IMR-90 (cell line): ENCODE measurements at regions not wholly inside any gene's neighbourhood (a gene's known extent, or its start where the extent isn't known, plus 50 kb on each side); places are given as distances from the start of the nearest gene placed in this dataset.

Source experiments
- ATAC-seq: fragments of 200-7000 bp; cut with Tn5 transposase; 2 replicates; pipeline ENCODE4 v1.9.1; 2020; ENCODE audit warnings: low read depth, mild to moderate bottlenecking, moderate library complexity
- BruUV-seq: library from RNA; stranded (reverse); fragments of 400-500 nt; replicated peaks from 2 replicates; lab custom pipeline; 2021; lab: Mats Ljungman, UMichigan
- CTCF ChIA-PET: fragments of 300-600 bp; formaldehyde crosslinking; extraction: SDS; loops from one replicate; lab custom pipeline; 2021; ENCODE audit warnings: antibody characterized with exemption; lab: Yijun Ruan, JAX
- POLR2A ChIA-PET: fragments of 300-600 bp; sonication (Branson Sonifier 250); formaldehyde crosslinking; loops from one replicate; lab custom pipeline; 2022; ENCODE audit warnings: antibody characterized with exemption; ENCODE audit not compliant: unreplicated experiment; lab: Charles Lee
- DNase-seq: peaks from one replicate; pipeline ENCODE4 v3.0.0; 2013
- H2AFZ ChIP-seq: replicated peaks from 2 replicates; pipeline ENCODE3; 2013; ENCODE audit warnings: low read length, mild to moderate bottlenecking; ENCODE audit not compliant: poor library complexity
- H2AK5ac ChIP-seq: 2 replicates; pipeline ENCODE4 v1.6.1; 2013; ENCODE audit warnings: low read depth, low read length, inconsistent platforms
- H2AK9ac ChIP-seq: replicated peaks from 2 replicates; pipeline ENCODE3; 2013; ENCODE audit warnings: mild to moderate bottlenecking, low read depth, low read length, moderate library complexity; ENCODE audit not compliant: poor library complexity
- H2BK120ac ChIP-seq: 2 replicates; pipeline ENCODE4 v1.6.1; 2013; ENCODE audit warnings: low read depth, low read length, inconsistent platforms
- H2BK15ac ChIP-seq: 3 replicates; pipeline ENCODE4 v1.6.1; 2013; ENCODE audit warnings: low read depth, low read length, inconsistent platforms
- H2BK20ac ChIP-seq: 2 replicates; pipeline ENCODE4 v1.6.1; 2013; ENCODE audit warnings: low read depth, mild to moderate bottlenecking, inconsistent platforms, low read length, moderate library complexity
- H2BK5ac ChIP-seq: 2 replicates; pipeline ENCODE4 v1.6.1; 2013; ENCODE audit warnings: mild to moderate bottlenecking, low read depth, low read length, inconsistent platforms; ENCODE audit not compliant: poor library complexity, severe bottlenecking
- H3K14ac ChIP-seq: replicated peaks from 2 replicates; pipeline ENCODE4 v1.6.1; 2013; ENCODE audit warnings: low read depth, low read length, inconsistent platforms
- H3K18ac ChIP-seq: 2 replicates; pipeline ENCODE4 v1.6.1; 2013; ENCODE audit warnings: low read depth, low read length, control low read depth
- H3K23ac ChIP-seq: 2 replicates; pipeline ENCODE4 v1.6.1; 2013; ENCODE audit warnings: low read depth, low read length, inconsistent platforms
- H3K27ac ChIP-seq: 2 replicates; pipeline ENCODE4 v1.5.1; 2013; ENCODE audit warnings: mild to moderate bottlenecking, control low read depth, low read length; ENCODE audit not compliant: insufficient read depth
- H3K27me3 ChIP-seq: 2 replicates; pipeline ENCODE4 v1.6.1; 2013; ENCODE audit warnings: low read length; ENCODE audit not compliant: control insufficient read depth, insufficient read depth
- H3K36me3 ChIP-seq: 2 replicates; pipeline ENCODE4 v1.6.1; 2013; ENCODE audit warnings: low read length, mixed read lengths; ENCODE audit not compliant: control insufficient read depth, insufficient read depth
- H3K4ac ChIP-seq: 2 replicates; pipeline ENCODE4 v1.6.1; 2013; ENCODE audit warnings: low read depth, low read length, inconsistent platforms
- H3K4me1 ChIP-seq: 2 replicates; pipeline ENCODE4 v1.6.1; 2013; ENCODE audit warnings: low read length, mixed read lengths; ENCODE audit not compliant: control insufficient read depth, insufficient read depth
- H3K4me2 ChIP-seq: 2 replicates; pipeline ENCODE4 v1.6.1; 2013; ENCODE audit warnings: low read depth, mild to moderate bottlenecking, control low read depth, low read length, moderate library complexity
- H3K4me3 ChIP-seq: 2 replicates; pipeline ENCODE4 v1.5.1; 2013; ENCODE audit warnings: low read depth, mild to moderate bottlenecking, control low read depth, low read length, moderate library complexity; ENCODE audit not compliant: insufficient read depth
- H3K56ac ChIP-seq: 2 replicates; pipeline ENCODE4 v1.6.1; 2013; ENCODE audit warnings: low read length, inconsistent platforms; ENCODE audit not compliant: insufficient read depth; ENCODE audit errors: extremely low read depth
- H3K79me1 ChIP-seq, 2 experiments: 2 replicates each; pipeline ENCODE4 v1.6.1; 2013; ENCODE audit warnings: low read length in 2 of 2, inconsistent platforms in 1 of 2, low read depth in 1 of 2
- H3K9ac ChIP-seq: 2 replicates; pipeline ENCODE4 v1.6.1; 2013; ENCODE audit warnings: low read depth, low read length, control low read depth
- H3K9me1 ChIP-seq: 2 replicates; pipeline ENCODE4 v1.6.1; 2013; ENCODE audit warnings: low read length, inconsistent platforms; ENCODE audit not compliant: insufficient read depth
- H3K9me3 ChIP-seq: 2 replicates; pipeline ENCODE4 v1.6.1; 2013; ENCODE audit warnings: low read length; ENCODE audit not compliant: control insufficient read depth, insufficient read depth
- H4K20me1 ChIP-seq: 2 replicates; pipeline ENCODE4 v1.6.1; 2013; ENCODE audit warnings: low read length, inconsistent platforms; ENCODE audit not compliant: insufficient read depth
- H4K5ac ChIP-seq: 2 replicates; pipeline ENCODE4 v1.6.1; 2013; ENCODE audit warnings: mild to moderate bottlenecking, low read depth, low read length, control low read depth
- H4K8ac ChIP-seq, 2 experiments: 2 replicates each; pipeline ENCODE4 v1.6.1; 2013; ENCODE audit warnings: low read depth in 2 of 2, low read length in 2 of 2, control low read depth in 1 of 2, inconsistent platforms in 1 of 2
- H4K91ac ChIP-seq: 2 replicates; pipeline ENCODE4 v1.6.1; 2013; ENCODE audit warnings: low read depth, low read length, inconsistent platforms; ENCODE audit not compliant: insufficient read depth
- BHLHE40 ChIP-seq: fragments of 150-350 bp; IDR thresholded peaks from 2 replicates; pipeline ENCODE4 v1.6.1; 2016; ENCODE audit warnings: mild to moderate bottlenecking, low read depth, low read length
- CEBPB ChIP-seq: IDR thresholded peaks from 2 replicates; pipeline ENCODE4 v1.6.1; 2012; ENCODE audit warnings: low read depth, low read length, improper control_type of control experiment
- CHD1 ChIP-seq: IDR thresholded peaks from 2 replicates; pipeline ENCODE4 v1.6.1; 2012; ENCODE audit warnings: low read depth, low read length, improper control_type of control experiment
- FOS ChIP-seq: fragments of 150-350 bp; IDR thresholded peaks from 2 replicates; pipeline ENCODE4 v1.6.1; 2016; ENCODE audit warnings: low read depth, low read length
- MAFK ChIP-seq: IDR thresholded peaks from 2 replicates; pipeline ENCODE4 v1.6.1; 2012; ENCODE audit warnings: low read depth, low read length, improper control_type of control experiment
- MAZ ChIP-seq: IDR thresholded peaks from 2 replicates; pipeline ENCODE4 v1.6.1; 2012; ENCODE audit warnings: low read depth, mild to moderate bottlenecking, low read length, improper control_type of control experiment, moderate library complexity, borderline replicate concordance
- MXI1 ChIP-seq: IDR thresholded peaks from 2 replicates; pipeline ENCODE4 v1.6.1; 2012; ENCODE audit warnings: low read depth, mild to moderate bottlenecking, low read length, moderate library complexity, borderline replicate concordance
- NFE2L2 ChIP-seq: fragments of 150-350 bp; IDR thresholded peaks from 2 replicates; pipeline ENCODE4 v1.6.1; 2016; ENCODE audit warnings: low read depth, mild to moderate bottlenecking, low read length
- POLR2A ChIP-seq: IDR thresholded peaks from 2 replicates; pipeline ENCODE4 v1.6.1; 2012; ENCODE audit warnings: mild to moderate bottlenecking, low read depth, low read length
- RAD21 ChIP-seq: IDR thresholded peaks from 2 replicates; pipeline ENCODE4 v1.6.1; 2012; ENCODE audit warnings: low read length, improper control_type of control experiment
- RCOR1 ChIP-seq: IDR thresholded peaks from 2 replicates; pipeline ENCODE4 v1.6.1; 2012; ENCODE audit warnings: mild to moderate bottlenecking, low read length, improper control_type of control experiment; ENCODE audit not compliant: insufficient replicate concordance
- RFX5 ChIP-seq: IDR thresholded peaks from 2 replicates; pipeline ENCODE4 v1.8.0; 2012; ENCODE audit warnings: low read depth, mild to moderate bottlenecking, low read length, moderate library complexity
- SMC3 ChIP-seq: fragments of 150-350 bp; IDR thresholded peaks from 2 replicates; pipeline ENCODE4 v1.6.1; 2016; ENCODE audit warnings: low read depth, mild to moderate bottlenecking, antibody characterized with exemption, low read length, moderate library complexity
- dilution Hi-C: fragments of 300-500 bp; cut with HindIII; formaldehyde crosslinking; loops from one replicate; pipeline ENCODE4 v1.14.3; 2018; ENCODE audit warnings: low sequenced_read_pairs; ENCODE audit not compliant: unreplicated experiment
- in situ Hi-C: fragments of 300-500 bp; cut with MboI; formaldehyde crosslinking; loops from 3 replicates; pipeline ENCODE4 v1.14.3; 2019; ENCODE audit warnings: low sequenced_read_pairs, inconsistent platforms, mixed read lengths
- intact Hi-C: fragments of 100-400 bp; cut with micrococcal nuclease; formaldehyde crosslinking; loops from 2 replicates; pipeline ENCODE4 v1.10.0; 2022
- TF ChIP-seq, protein P1 (sequence below): conservative IDR thresholded peaks from 2 replicates; pipeline ENCODE4 v1.5.1; 2012; ENCODE audit warnings: mild to moderate bottlenecking, low read depth, low read length, improper control_type of control experiment
- TF ChIP-seq, protein P2 (sequence below): fragments of 150-350 bp; IDR thresholded peaks from 2 replicates; pipeline ENCODE4 v1.6.1; 2016; ENCODE audit warnings: low read depth, mild to moderate bottlenecking, low read length, moderate library complexity, borderline replicate concordance
- TF ChIP-seq, protein P3 (sequence below): fragments of 150-350 bp; IDR thresholded peaks from 2 replicates; pipeline ENCODE4 v1.6.1; 2017; ENCODE audit warnings: mild to moderate bottlenecking, antibody characterized with exemption, low read length, low read depth

DNA sequence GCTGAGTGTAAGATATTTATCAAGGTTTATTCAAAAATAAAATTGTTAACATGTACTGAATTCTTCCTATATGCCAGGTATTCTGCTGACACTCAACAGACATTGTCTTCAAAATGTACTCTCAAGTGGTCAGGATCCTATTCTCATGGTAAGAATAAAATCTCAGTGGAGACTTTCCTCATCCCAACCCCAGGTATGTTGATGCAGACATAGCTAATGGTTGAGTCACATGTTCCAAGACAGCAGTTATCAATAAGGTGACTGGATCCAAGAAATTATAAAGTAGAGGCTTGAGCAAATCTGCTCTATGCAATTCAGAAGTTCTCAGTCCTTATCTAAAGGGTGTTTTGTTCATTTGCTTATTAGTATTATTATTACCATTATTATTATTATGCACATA, 115.2 kb upstream of the GABRA2 start:
- intact Hi-C loops (no loop called here), in situ Hi-C loops (no loop called here)
- CTCF ChIA-PET = no interaction called here

More for the DNA sequence above, 115.2 kb upstream of the GABRA2 start:
- H2AK5ac ChIP-seq = no peak overlapping the region
- H3K4me3 ChIP-seq = no peak overlapping the region
- no peak for ATAC-seq
- no peak overlapping the region for H3K4ac ChIP-seq
- no peak overlapping the region for H2AK9ac ChIP-seq
- H2AFZ ChIP-seq = no peak overlapping the region
- H3K36me3 ChIP-seq = no peaks in the 10 kb centered on the region
- H3K27ac ChIP-seq = no peak overlapping the region
- dilution Hi-C loops = no loop called here
- H4K20me1 ChIP-seq = no peaks in the 10 kb centered on the region
- no peaks in the 10 kb centered on the region for H3K79me1 ChIP-seq
- no peaks in the 10 kb centered on the region for H3K27me3 ChIP-seq
- H2BK15ac ChIP-seq = no peak overlapping the region
- H2BK5ac ChIP-seq = no peak overlapping the region
- H3K9ac ChIP-seq = no peak overlapping the region
- no peaks in the 10 kb centered on the region for H3K9me3 ChIP-seq
- H3K23ac ChIP-seq = no peak overlapping the region
- no peaks in the 10 kb centered on the region for H3K9me1 ChIP-seq
- BruUV-seq = no TSS peak
- H3K56ac ChIP-seq = no peak overlapping the region
- no peak overlapping the region for H2BK120ac ChIP-seq
- H3K18ac ChIP-seq = no peak overlapping the region
- TF ChIP-seq CHD1 = no peak
- no peak for TF ChIP-seq RFX5
- TF ChIP-seq, protein P1, sequence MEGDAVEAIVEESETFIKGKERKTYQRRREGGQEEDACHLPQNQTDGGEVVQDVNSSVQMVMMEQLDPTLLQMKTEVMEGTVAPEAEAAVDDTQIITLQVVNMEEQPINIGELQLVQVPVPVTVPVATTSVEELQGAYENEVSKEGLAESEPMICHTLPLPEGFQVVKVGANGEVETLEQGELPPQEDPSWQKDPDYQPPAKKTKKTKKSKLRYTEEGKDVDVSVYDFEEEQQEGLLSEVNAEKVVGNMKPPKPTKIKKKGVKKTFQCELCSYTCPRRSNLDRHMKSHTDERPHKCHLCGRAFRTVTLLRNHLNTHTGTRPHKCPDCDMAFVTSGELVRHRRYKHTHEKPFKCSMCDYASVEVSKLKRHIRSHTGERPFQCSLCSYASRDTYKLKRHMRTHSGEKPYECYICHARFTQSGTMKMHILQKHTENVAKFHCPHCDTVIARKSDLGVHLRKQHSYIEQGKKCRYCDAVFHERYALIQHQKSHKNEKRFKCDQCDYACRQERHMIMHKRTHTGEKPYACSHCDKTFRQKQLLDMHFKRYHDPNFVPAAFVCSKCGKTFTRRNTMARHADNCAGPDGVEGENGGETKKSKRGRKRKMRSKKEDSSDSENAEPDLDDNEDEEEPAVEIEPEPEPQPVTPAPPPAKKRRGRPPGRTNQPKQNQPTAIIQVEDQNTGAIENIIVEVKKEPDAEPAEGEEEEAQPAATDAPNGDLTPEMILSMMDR = no peak
- TF ChIP-seq CEBPB = no peak
- TF ChIP-seq NFE2L2 = no peak
- no peak for TF ChIP-seq MAFK
- TF ChIP-seq BHLHE40 = no peak
- no peak for TF ChIP-seq POLR2A
- no peak for TF ChIP-seq SMC3
- no peak for TF ChIP-seq MXI1
- TF ChIP-seq, protein P2, sequence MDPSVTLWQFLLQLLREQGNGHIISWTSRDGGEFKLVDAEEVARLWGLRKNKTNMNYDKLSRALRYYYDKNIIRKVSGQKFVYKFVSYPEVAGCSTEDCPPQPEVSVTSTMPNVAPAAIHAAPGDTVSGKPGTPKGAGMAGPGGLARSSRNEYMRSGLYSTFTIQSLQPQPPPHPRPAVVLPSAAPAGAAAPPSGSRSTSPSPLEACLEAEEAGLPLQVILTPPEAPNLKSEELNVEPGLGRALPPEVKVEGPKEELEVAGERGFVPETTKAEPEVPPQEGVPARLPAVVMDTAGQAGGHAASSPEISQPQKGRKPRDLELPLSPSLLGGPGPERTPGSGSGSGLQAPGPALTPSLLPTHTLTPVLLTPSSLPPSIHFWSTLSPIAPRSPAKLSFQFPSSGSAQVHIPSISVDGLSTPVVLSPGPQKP = no peak
- no peak for TF ChIP-seq FOS
- no peak for TF ChIP-seq MAZ
- TF ChIP-seq RAD21 = no peak
- no peak for TF ChIP-seq RCOR1
- TF ChIP-seq, protein P3, sequence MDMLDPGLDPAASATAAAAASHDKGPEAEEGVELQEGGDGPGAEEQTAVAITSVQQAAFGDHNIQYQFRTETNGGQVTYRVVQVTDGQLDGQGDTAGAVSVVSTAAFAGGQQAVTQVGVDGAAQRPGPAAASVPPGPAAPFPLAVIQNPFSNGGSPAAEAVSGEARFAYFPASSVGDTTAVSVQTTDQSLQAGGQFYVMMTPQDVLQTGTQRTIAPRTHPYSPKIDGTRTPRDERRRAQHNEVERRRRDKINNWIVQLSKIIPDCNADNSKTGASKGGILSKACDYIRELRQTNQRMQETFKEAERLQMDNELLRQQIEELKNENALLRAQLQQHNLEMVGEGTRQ = no peak
- H3K4me2 ChIP-seq = no peak overlapping the region
- POLR2A ChIA-PET = no interaction called here
- no peak for DNase-seq
- no peak overlapping the region for H4K5ac ChIP-seq
- H4K8ac ChIP-seq = no peak overlapping the region
- no peak overlapping the region for H3K14ac ChIP-seq
- no peak overlapping the region for H2BK20ac ChIP-seq
- H3K4me1 ChIP-seq = no peaks in the 10 kb centered on the region
- H4K91ac ChIP-seq = no peak overlapping the region
